ENCODE measurements at regions not wholly inside any gene's neighbourhood (a gene's known extent, or its start where the extent isn't known, plus 50 kb on each side); places are given as distances from the start of the nearest gene placed in this dataset.
"Not testable (repeated sequence)": the region's sequence is repeated elsewhere in the genome, so short reads cannot be mapped to it uniquely, and the experiment has no call there.

DNA sequence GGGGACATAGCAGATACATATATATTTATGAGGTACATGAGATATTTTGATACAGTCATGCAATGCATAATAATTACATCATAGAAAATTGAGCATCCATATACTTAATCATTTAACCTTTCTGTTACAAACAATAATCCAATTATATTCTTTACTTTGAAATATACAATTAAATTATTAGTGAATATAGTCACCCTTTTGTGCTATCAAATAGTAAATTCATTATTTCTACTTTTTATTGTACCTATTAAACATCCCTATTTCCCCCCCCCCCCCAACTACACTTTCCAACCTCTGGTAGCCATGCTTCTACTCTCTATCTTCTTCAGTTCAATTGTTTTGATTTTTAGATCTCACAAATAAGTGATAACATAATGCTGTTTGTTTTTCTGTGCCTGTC is 719.1 kb downstream of the ZBBX start:
- DNase-seq: no peak

DNA sequence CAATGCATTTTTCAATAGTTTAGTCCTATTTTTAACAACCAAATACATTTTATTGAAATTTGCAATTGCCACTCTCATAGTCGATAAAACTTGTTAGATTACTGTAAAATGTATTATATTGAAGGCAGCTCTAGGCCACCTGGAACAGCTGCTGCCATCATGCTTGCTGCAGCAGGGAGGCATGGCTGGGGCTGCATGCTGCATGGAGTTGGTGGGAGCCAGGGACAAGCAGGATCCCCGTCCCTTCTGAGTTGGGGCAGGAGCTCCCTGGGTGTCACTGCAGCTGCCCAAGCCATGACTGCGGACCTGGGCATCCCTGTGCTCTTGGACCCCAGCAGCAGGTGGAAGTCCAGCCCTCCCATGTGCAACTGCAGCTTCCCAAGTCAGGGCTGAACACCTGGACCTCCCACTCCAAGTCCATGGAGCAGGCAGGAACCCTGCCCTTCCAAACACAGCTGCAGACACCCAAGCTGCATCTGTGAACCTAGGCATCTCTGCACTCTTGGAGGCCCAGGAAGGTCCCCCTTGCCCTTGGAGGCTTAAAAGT is 742.0 kb downstream of the ZBBX start:
- DNase-seq: no peak

DNA sequence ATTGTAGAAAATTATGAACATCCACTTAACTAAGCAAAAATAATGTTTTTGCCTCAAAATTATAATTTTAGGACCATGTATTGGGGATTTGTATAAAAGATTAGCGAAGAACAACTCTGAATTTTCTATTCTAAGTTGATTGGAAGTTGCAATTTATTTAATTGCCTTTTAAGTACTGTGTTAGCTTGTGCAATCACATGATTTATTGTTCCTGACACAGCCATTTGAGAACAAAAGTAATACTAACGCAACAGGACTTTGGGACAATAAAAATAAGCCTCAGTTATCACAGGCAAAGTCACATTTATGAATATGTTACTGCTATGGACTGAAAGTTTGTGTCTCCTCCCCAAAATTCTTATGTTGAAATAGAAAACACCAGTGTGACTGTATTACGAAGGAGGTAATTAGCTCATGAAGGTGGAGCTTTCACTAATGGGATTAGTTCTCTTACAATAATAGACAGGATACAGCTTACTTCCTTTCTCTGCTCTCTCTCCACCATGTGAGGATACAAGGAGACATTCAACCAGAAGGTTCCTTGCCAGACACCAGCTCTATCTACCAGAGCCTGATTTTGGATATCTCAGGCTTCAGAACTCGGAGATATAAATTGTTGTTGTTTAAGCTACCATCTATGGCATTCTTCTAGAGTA is 745.9 kb downstream of the ZBBX start:
- no peak for DNase-seq

DNA sequence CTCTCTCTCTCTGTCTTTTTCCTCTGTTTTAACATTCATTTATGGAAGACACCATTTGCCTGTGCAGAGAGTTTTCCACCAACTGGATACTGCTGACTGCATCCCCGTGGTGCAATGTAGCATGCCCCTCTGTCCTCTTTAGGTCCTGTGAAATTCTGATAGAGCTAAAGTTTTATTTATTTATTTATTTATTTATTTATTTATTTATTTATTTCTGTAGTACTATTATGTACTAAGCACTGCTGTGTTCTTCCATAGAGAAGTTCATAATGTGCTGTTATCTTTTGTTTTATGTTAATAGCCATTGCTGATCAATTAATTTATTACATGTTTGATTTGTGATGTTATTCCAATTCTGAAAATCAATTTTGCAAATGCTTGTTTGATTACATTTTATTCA is 749.9 kb downstream of the ZBBX start:
- DNase-seq: no peak

DNA sequence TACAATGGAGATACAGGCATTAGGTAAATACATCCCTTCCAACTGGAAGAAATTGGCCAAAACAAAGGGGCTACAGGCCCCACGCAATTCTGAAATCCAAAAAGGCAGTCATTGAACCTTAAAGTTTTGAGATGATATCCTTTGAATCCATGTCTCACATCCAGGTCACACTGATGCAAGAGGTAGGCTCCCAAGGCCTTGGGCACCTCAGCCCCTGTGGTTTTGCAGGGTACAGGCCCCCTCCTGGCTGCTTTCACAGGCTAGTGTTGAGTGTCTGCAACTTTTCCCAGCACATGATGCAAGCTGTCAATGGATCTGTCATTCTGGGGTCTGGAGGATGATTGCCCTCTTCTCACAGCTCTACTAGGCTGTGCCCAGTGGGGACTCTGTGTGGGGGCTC is 766.7 kb downstream of the ZBBX start:
- DNase-seq: no peak

DNA sequence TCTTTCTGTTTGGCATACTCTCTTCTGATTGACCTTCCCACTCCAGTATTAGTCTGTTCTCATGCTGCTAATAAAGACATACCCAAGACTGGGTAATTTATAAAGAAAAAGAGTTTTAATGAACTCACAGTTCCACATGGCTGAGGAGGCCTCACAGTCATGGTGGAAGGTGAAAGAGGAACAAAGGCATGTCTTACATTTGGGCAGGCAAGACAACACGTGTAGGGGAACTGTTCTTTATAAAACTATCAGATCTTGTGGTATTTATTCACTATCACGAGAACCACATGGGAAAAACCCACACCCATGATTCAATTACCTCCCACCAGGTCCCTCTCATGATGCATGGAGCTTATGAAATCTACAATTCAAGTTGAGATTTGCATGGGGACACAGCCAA is 767.3 kb downstream of the ZBBX start:
- not testable (repeated sequence) for DNase-seq

DNA sequence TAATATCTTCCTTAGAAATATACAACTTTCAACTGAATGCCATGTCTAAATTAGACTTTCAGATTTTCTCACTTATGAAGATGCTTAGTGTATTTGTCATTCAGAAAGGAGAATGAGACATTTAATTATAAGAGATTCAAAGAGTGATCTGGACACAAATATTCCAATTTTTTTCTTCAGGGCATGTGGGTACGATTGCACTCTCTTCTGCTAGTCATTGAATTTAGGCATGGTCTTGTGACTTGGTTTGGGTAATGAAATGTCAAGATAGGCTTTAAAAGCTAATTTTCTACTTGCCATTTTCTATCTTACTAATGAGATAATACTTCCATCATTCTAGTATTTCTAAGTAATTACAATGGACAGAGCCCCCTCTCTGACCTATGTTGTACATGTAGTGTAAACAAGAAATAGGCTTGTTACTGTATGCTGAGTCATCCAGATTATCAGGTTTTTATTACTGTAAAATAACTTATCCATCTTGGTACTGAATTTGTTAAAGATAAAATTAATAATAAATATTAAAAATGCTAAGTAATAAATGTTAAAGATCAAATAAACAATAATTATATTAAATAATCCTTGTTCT is 770.8 kb upstream of the BCHE start:
- no peak for DNase-seq

DNA sequence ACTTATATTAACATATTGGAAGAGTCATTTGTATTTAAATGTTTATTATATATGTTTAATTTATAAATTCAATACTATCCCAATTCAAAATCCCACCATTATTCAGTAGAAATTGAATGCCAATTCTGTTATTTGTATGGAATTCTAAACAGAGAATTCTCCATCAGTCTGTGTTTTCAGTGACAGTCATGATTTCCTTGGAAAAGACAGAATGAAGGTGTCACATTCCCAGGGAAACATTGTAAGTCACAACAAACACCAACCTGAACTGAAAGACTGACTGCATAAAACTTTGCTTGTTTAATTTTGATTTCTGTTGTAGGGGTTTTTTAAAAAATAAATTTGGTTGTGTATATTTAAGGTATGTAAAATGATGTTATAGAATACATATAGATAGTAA is 769.8 kb upstream of the BCHE start:
- DNase-seq: no peak

DNA sequence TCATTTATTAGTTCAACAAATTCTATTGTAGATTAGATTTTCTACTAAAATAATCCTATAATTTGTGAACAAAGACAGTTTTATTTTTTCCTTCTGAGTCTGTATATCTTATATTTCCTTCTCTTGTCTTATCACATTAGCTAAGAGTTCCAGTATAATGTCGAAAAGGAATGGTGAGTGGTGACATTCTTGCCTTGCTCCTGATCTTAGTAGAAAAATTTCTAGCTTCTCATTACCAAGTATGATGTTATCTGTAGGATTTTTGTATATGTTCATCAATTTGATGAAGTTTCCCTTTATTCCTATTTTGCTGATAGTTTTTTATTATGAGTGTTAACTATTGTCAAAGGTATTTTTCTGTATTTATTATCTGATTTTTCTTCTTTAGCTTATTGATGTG is 756.6 kb upstream of the BCHE start:
- no peak for DNase-seq

DNA sequence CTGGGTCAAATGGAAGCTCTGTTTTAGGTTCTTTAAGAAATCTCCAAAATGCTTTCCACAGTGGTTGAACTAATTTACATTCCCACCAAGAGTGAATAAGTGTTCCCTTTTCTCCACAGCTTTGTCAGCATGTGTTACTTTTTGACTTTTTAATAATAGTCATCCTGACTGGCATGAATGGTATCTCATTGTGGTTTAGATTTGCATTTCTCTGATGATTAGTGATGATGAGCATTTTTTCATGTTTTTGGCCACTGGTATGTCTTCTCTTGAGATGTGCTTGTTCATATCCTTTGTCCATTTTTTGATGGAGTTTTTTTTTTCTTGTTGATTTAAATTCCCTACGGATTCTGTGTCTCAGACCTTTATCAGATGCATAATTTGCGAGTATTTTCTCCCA is 745.0 kb upstream of the BCHE start:
- no peak for DNase-seq

DNA sequence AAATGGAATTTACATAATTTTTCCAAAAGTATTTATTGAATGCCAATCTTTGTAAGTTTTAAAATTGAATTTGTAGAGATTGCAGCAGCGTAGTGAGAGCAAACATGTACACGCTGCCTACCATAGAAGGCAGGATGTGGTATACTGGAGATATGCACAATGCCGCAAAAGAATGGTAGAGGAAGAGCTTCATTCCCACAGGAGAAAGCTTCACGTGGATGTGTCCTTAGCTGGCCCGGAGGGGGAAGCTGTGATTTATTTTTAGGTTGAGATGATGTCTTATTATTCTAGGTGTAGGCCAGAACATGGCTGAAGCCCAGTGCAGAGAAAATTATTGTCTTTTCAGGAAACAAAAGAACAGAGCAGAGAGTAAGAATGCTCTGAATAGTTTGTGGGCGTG is 743.3 kb upstream of the BCHE start:
- no peak for DNase-seq

DNA sequence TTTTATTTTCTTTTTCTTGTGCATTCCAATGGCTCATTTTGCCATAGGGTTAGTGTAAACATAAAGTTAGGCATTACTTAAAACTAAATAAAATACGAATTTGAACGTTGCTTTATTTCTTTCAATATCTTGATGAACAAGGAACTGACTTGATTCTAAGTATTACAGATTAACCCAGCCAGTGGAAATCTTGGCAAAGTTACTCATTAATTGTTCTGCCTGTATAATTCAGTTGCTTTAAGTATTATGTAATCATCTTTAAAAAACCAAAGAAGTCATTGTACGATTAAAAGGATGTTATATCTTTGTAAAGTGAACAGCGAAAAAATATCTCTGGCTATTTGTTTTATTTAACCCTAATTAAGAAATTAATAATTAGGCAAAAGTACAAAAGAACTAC is 737.9 kb upstream of the BCHE start:
- DNase-seq: no peak

DNA sequence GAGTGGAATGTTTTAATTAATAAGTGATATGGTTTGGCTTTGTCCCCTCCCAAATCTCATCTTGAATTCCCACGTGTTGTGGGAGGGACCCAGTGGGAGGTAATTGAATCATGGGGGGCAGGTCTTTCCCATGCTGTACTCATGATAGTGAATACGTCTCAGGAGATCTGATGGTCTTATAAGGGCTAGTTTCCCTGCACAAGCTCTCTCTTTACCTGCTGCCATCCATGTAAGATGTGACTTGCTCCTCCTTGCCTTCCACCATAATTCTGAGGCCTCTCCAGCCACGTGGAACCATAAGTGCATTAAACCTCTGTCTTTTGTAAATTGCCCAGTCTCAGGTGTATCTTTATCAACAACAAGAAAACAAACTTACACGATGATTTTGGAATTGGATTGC is 734.5 kb upstream of the BCHE start:
- DNase-seq: not testable (repeated sequence)

DNA sequence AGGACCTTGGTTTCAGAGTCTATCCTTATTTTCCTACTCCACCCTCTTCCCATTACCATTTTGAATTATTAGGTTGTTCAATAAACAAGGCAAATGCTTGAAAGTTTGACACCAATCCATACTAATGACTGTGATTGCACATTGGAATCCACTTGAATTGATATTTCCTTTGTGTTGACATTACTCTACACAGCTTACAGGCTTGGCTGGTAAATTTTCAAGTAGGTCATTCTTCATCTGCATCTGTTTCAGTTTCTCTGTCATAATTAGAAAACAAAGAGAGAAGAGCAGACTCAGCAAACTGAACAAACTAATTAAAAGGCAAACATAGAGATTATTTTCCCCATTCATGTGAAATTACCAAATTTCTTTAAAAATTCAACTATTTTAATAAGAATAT is 732.9 kb upstream of the BCHE start:
- no peak for DNase-seq

DNA sequence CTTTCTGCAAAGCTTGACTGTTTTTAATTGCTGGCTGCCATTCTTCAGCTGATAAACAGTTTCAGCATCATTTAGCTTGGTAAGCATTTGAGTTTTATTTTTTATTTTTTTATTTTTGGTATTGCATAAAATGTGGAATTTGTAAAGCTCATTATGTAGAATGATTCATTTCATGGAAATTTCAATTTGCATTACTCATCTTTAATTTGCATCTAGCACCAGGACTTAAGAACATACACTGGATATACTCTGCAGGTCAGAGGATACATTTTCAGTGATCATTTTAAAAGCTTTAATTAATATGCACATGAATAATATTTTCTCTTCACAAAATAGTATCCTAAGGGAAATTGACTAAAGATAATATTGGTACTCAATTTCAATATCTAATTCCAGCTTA is 732.4 kb upstream of the BCHE start:
- DNase-seq: peak in 1 of 2 experiments; percentile 15

DNA sequence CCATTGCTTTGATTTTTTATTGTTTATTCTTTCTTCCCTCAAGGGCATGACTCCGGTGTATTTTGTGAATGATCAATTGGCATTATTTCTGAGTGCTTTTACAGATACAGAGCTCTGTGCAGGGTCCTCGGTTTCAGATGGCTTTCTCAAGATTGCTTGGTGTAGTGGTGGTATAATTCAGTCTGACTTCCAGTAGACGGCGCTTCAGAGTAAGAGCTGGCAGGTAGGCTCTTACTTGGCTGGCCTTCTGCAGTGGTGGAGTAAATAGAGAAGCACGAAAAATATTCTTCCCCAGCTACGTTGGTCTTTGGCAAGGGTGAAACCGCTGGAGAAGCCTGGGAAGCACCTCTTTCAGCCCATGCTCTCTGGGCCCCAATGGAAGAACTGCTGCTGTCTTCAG is 723.0 kb upstream of the BCHE start:
- DNase-seq: peak in 1 of 2 experiments; percentile 1

DNA sequence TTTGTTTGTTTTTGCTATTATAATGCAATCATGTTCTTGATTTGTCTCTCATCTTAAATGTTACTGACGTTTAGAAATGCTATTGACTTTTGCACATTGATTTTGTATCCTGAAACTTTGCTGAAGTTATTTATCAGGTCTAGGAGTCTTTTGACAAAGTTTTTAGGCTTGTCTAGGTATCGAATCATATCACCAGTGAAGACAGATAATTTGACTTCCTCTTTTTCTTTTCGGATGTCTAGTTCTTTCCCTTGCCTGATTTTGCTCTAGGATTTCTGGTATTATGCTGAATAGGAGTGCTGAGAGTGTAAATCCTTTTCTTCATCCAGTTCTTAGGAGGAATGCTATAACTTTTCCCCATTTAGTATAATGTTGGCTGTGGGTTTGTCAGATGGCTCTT is 719.7 kb upstream of the BCHE start:
- no peak for DNase-seq

DNA sequence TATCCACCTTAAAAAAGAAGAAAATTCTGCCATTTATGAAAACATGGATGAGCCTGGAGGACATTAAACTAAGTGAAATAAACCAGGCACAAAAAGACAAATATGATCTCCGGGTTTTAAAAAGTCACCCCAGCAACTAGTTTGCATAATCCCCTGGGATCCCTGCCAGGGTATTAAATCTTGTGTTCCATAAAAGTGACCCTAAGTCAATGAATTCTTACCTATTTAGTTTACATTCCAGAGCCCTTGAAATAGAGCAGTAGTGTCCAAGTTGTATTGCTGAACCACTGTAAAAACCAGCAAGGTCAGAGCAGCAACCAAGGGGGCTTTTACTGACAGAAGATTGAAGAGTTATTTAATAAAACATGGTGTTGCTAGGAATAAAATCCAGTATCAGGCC is 716.8 kb upstream of the BCHE start:
- DNase-seq: peak; percentile 10 to 32

DNA sequence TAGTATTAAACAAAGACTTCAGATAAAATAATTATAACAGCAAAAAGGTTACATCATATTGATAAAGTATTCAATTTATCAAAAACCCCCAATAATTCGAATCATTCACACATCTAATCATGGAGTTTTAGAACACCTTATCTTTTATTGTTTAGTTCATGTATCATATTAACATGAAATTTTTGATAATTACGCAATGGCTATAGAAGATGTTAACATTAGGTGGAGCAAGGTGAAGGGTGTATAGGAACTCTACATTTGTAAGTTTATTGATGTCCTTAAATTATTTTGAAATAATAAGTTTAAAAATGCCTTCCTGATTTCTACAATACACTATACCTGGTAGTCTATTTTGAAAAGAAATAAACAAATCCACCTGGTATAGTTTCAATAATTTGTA is 696.5 kb upstream of the BCHE start:
- DNase-seq: no peak

DNA sequence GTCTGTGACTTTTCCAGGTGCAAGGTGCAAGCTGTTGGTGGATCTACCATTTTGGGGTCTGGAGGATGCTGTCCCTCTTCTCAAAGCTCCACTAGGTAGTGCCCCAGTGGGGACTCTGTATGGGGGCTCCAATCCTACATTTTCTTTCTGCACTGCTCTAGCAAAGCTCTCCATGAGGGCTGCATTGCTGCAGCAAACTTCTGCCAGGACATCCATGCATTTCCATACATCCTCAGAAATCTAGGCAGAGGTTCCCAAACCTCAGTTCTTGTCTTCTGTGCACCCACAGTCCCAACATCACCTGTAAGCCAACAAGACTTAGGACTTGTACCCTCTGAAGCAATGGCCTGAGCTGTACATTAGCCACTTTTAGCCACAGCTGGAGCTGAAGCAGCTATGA is 694.5 kb upstream of the BCHE start:
- no peak for DNase-seq

DNA sequence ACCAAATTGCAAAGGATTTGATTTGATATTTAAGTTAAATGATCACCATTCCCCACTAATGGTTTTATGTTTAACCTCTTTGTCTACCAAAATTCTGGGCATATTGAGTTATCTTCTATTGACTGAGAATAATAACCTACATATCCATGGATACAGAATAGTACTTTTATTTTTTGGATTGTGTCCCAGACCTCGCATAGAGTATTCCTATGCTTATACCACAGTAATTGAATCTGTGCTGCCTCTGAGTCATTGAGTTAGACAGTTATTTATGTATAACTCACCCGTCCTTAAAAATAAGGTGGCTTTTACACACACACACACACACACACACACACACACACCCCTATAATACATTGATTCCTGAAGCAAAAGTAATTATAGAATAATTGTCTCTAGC is 690.1 kb upstream of the BCHE start:
- DNase-seq: no peak

DNA sequence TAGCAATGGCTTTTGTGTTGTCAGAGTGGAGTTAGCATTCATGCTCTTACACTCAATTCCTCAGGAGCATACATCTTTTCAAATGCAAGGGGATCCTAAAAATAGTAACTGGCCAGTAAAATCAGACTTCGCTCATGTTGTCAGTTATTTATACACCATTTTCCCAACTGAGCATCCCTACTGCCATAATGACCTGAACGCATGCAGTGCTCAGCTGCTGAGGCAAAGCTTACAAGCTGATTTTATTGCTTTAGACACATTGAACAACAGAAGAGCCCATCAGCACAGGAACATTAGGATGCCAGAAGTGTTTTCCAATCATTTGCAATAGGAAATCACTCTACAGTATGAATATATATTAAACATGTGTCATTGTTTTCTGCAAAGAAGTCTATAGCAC is 689.7 kb upstream of the BCHE start:
- DNase-seq: no peak

DNA sequence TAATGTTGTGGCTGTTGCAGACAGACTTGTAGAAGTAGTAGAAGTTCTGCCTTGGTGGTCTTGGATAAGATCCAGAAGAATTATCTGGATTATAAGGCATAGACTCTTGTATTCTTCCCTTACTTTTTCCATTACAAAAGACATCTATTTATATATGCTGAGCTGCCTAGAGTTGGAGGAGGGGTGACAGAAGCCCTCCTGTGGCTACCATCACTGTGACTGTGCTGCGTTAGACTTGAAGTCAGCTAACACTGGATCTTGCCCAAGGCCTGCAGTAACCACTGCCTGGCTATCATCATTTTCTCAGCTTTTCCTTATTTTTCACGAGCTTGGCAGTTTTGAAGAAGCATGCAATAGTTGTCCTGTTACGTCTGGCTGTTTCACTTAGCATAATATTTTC is 684.8 kb upstream of the BCHE start:
- no peak for DNase-seq

DNA sequence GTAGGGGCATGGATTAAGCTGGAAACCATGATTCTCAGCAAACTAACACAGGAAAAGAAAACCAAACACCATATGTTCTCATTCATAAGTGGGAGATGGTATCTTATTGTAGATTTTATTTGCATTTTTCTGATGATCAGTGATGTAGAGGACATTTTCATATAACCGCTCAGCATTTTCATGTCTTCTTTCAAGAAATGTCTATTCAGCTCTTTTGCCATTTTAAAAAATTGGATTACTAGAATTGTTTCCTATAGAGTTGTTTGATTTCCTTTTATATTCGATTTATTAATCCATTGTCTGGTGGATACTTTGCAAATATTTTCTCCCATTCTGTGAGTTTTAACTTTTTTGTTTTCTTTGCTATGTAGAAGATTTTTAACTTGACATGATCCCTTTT is 682.2 kb upstream of the BCHE start:
- DNase-seq: no peak

DNA sequence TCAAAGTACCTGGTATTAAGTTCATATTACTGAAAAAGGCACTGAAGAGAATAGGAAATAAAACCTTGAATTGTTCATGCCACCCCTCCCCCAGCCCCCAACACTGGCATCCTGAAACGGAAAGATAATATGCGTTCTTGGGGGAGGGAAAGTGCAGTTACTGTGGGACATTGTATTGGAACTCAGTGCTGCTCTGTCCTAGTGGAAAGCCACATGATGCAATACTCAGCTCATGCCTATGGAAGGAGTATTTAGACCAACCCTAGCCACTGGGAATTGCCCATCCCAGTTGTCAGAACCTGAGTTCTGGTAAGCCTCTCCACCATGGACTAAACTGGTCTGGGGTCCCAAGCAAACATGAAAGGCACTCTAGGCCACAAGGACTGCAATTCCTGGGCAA is 680.8 kb upstream of the BCHE start:
- DNase-seq: no peak
